Neuronal stem cell (in vitro differentiated cells): ENCODE measurements at regions not wholly inside any gene's neighbourhood (a gene's known extent, or its start where the extent isn't known, plus 50 kb on each side); places are given as distances from the start of the nearest gene placed in this dataset.
A peak's percentile ranks its signal among the peaks of the same experiment; 100 is the strongest.

Source experiments
- DNase-seq: peaks from one replicate; pipeline ENCODE4 v3.0.0-alpha.2; 2013; ENCODE audit warnings: low spot score
- H2AFZ ChIP-seq: one replicate; pipeline ENCODE4 v1.6.1; 2013; ENCODE audit warnings: mild to moderate bottlenecking, low read length, inconsistent platforms
- H2AK5ac ChIP-seq: 2 replicates; pipeline ENCODE4 v1.6.1; 2013; ENCODE audit warnings: low read depth, mild to moderate bottlenecking, inconsistent platforms, low read length, moderate library complexity, mixed read lengths
- H2BK120ac ChIP-seq: 2 replicates; pipeline ENCODE4 v1.6.1; 2013; ENCODE audit warnings: low read depth, mild to moderate bottlenecking, inconsistent platforms, low read length, moderate library complexity, mixed read lengths
- H2BK12ac ChIP-seq: one replicate; pipeline ENCODE4 v1.6.1; 2013; ENCODE audit warnings: low read length, inconsistent platforms
- H2BK15ac ChIP-seq: 2 replicates; pipeline ENCODE4 v1.6.1; 2013; ENCODE audit warnings: mild to moderate bottlenecking, low read length, inconsistent platforms, mixed read lengths
- H2BK5ac ChIP-seq: one replicate; pipeline ENCODE4 v1.6.1; 2013; ENCODE audit warnings: inconsistent platforms, mild to moderate bottlenecking, low read length, moderate library complexity
- H3K14ac ChIP-seq: one replicate; pipeline ENCODE4 v1.6.1; 2013; ENCODE audit warnings: low read length, inconsistent platforms
- H3K18ac ChIP-seq: 2 replicates; pipeline ENCODE4 v1.6.1; 2013; ENCODE audit warnings: low read length, inconsistent platforms
- H3K23ac ChIP-seq: 2 replicates; pipeline ENCODE4 v1.6.1; 2013; ENCODE audit warnings: low read depth, mild to moderate bottlenecking, mixed read lengths, low read length, inconsistent platforms; ENCODE audit not compliant: poor library complexity
- H3K27ac ChIP-seq: replicated peaks from 3 replicates; pipeline ENCODE4 v1.5.1; 2013; ENCODE audit warnings: low read length, inconsistent platforms
- H3K27me3 ChIP-seq, 3 experiments: 2 replicates each; pipeline ENCODE4 v1.6.1; 2013; ENCODE audit warnings: low read length in 3 of 3, mild to moderate bottlenecking in 2 of 3, inconsistent platforms in 1 of 3, low read depth in 1 of 3, mixed read lengths in 1 of 3, moderate library complexity in 1 of 3; ENCODE audit not compliant: control insufficient read depth in 3 of 3, insufficient read depth in 3 of 3
- H3K36me3 ChIP-seq, 2 donors: replicated peaks in 1 of 2; 2 replicates each; pipeline ENCODE4 v1.6.1; 2013; ENCODE audit warnings: low read length in 2 of 2; ENCODE audit not compliant: control insufficient read depth in 2 of 2, insufficient read depth in 2 of 2
- H3K4ac ChIP-seq: 2 replicates; pipeline ENCODE4 v1.6.1; 2013; ENCODE audit warnings: inconsistent platforms, mild to moderate bottlenecking, low read length, moderate library complexity
- H3K4me1 ChIP-seq, 2 donors: 1 replicate in 1 of 2; 2 replicates in 1 of 2; pipeline ENCODE4 v1.6.1; 2013; ENCODE audit warnings: low read length in 2 of 2, low read depth in 1 of 2; ENCODE audit not compliant: control insufficient read depth in 2 of 2, insufficient read depth in 1 of 2
- H3K4me2 ChIP-seq: one replicate; pipeline ENCODE4 v1.6.1; 2013; ENCODE audit warnings: mild to moderate bottlenecking, low read length, inconsistent platforms; ENCODE audit not compliant: insufficient read depth, poor library complexity, severe bottlenecking
- H3K4me3 ChIP-seq, 2 donors: 2 replicates each; pipeline ENCODE4 v1.5.1; 2013; ENCODE audit warnings: low read length in 2 of 2, mild to moderate bottlenecking in 2 of 2, inconsistent platforms in 1 of 2, moderate library complexity in 1 of 2
- H3K79me1 ChIP-seq: one replicate; pipeline ENCODE4 v1.6.1; 2013; ENCODE audit warnings: low read depth, mild to moderate bottlenecking, inconsistent platforms, low read length, moderate library complexity
- H3K9ac ChIP-seq: one replicate; pipeline ENCODE4 v1.6.1; 2013; ENCODE audit warnings: mild to moderate bottlenecking, low read depth, low read length, inconsistent platforms; ENCODE audit not compliant: poor library complexity
- H3K9me3 ChIP-seq, 2 donors: replicated peaks in 1 of 2; 2 replicates each; pipeline versions ENCODE3 to v1.6.1; 2013; ENCODE audit warnings: low read length in 2 of 2, mild to moderate bottlenecking in 2 of 2, inconsistent platforms in 1 of 2, low read depth in 1 of 2, mixed read lengths in 1 of 2, moderate library complexity in 1 of 2; ENCODE audit not compliant: control insufficient read depth in 2 of 2, insufficient read depth in 1 of 2
- H4K8ac ChIP-seq: one replicate; pipeline ENCODE4 v1.6.1; 2013; ENCODE audit warnings: low read depth, mild to moderate bottlenecking, inconsistent platforms, low read length, moderate library complexity
- H4K91ac ChIP-seq: one replicate; pipeline ENCODE4 v1.6.1; 2013; ENCODE audit warnings: low read length, low read depth, mild to moderate bottlenecking, inconsistent platforms; ENCODE audit not compliant: poor library complexity
- WGBS, 2 donors: extraction: QIAGEN DNeasy Blood & Tissue Kit; methylation state at CpG; one replicate each; pipeline ENCODE4 v1.1.7; 2013; ENCODE audit warnings: missing lambda C conversion rate in 2 of 2, mixed read lengths in 1 of 2; ENCODE audit not compliant: insufficient read length in 2 of 2, insufficient replicate concordance in 1 of 2; ENCODE audit errors: extremely low coverage in 2 of 2; 5-methylcytosine and 5-hydroxymethylcytosine counted together

DNA sequence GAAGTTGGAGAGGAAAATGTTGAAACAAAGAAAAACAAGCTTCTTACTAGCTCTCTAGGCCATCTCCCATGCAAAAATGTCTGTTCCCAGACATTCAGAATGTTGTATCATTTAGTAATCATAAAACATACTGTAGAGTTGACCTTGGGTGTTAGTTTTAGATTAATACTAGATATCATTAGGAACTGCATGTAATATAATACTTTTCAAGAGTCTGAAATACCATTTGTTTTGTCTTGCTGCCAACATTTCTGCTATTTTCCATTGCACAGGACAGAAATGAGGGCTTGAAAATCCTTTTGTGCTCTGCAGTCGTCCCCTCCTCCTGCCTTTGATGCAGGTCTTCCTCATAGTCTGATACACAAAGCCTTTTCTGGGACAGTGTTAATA, 89.5 kb upstream of the RBMS1 start:
- H2AFZ ChIP-seq = peak overlapping the region; percentile 70
- no peak overlapping the region for H2BK5ac ChIP-seq
- H3K9ac ChIP-seq = no peak overlapping the region
- H3K14ac ChIP-seq = no peak overlapping the region
- no peak overlapping the region for H3K18ac ChIP-seq
- H3K27me3 ChIP-seq = no peaks in the 10 kb centered on the region
- no peak overlapping the region for H3K4me3 ChIP-seq
- peaks cover 24 to 41% of the 10 kb centered on the region in 2 donors for H3K4me1 ChIP-seq
- peaks cover 0 to 5% of the 10 kb centered on the region in 2 donors for H3K9me3 ChIP-seq
- no peak overlapping the region for H4K91ac ChIP-seq
- no peak overlapping the region for H3K4ac ChIP-seq
- no peak overlapping the region for H2AK5ac ChIP-seq
- H2BK15ac ChIP-seq = no peak overlapping the region
- H3K23ac ChIP-seq = no peak overlapping the region
- H3K27ac ChIP-seq = peak overlapping the region; percentile 55
- no peak for DNase-seq
- no peaks in the 10 kb centered on the region for H3K79me1 ChIP-seq
- H4K8ac ChIP-seq = no peak overlapping the region
- no CpG with 5 or more reads among the region's 1 CpG for WGBS, 2 donors
- no peak overlapping the region for H3K4me2 ChIP-seq
- H2BK12ac ChIP-seq = no peak overlapping the region
- no peaks in the 10 kb centered on the region for H3K36me3 ChIP-seq
- H2BK120ac ChIP-seq = no peak overlapping the region

GRCh38 chr2:160583813-160584537, 90.4 kb upstream of the RBMS1 start:
- no CpG with 5 or more reads among the region's 8 CpGs for WGBS, 2 donors

GRCh38 chr2:160584972-160585494, 91.4 kb upstream of the RBMS1 start:
- no peak overlapping the region for H2BK120ac ChIP-seq
- H3K4me1 ChIP-seq = peaks cover 24 to 41% of the 10 kb centered on the region in 2 donors
- no peaks in the 10 kb centered on the region for H3K36me3 ChIP-seq
- DNase-seq = no peak
- H2BK15ac ChIP-seq = no peak overlapping the region
- H3K9me3 ChIP-seq = no peaks in the 10 kb centered on the region
- H3K4me3 ChIP-seq = no peak overlapping the region
- H4K91ac ChIP-seq = no peak overlapping the region
- no peak overlapping the region for H2AK5ac ChIP-seq
- H3K18ac ChIP-seq = no peak overlapping the region
- H3K27ac ChIP-seq = no peak overlapping the region
- H3K4me2 ChIP-seq = no peak overlapping the region
- peak overlapping the region; percentile 70 for H2AFZ ChIP-seq
- no peak overlapping the region for H2BK12ac ChIP-seq
- no peaks in the 10 kb centered on the region for H3K79me1 ChIP-seq
- H4K8ac ChIP-seq = no peak overlapping the region
- no peak overlapping the region for H2BK5ac ChIP-seq
- H3K23ac ChIP-seq = no peak overlapping the region
- no peaks in the 10 kb centered on the region for H3K27me3 ChIP-seq
- H3K4ac ChIP-seq = no peak overlapping the region
- no peak overlapping the region for H3K9ac ChIP-seq
- no peak overlapping the region for H3K14ac ChIP-seq

More at GRCh38 chr2:160583813-160584537, 90.4 kb upstream of the RBMS1 start:
- H2BK15ac ChIP-seq = no peak overlapping the region
- peaks cover 24 to 41% of the 10 kb centered on the region in 2 donors for H3K4me1 ChIP-seq
- H4K8ac ChIP-seq = no peak overlapping the region
- no peak overlapping the region for H2BK120ac ChIP-seq
- H3K27me3 ChIP-seq = no peaks in the 10 kb centered on the region
- no peak overlapping the region for H4K91ac ChIP-seq
- H3K9me3 ChIP-seq = no peaks in the 10 kb centered on the region
- no peak overlapping the region for H3K9ac ChIP-seq
- H3K27ac ChIP-seq = peak overlapping the region; percentile 48
- H2AFZ ChIP-seq = peak overlapping the region; percentile 70
- H3K79me1 ChIP-seq = no peaks in the 10 kb centered on the region
- no peak overlapping the region for H3K23ac ChIP-seq
- no peak overlapping the region for H2AK5ac ChIP-seq
- no peak overlapping the region for H3K4me3 ChIP-seq
- no peak overlapping the region for H2BK5ac ChIP-seq
- H3K4me2 ChIP-seq = no peak overlapping the region
- no peak overlapping the region for H2BK12ac ChIP-seq
- H3K4ac ChIP-seq = no peak overlapping the region
- no peaks in the 10 kb centered on the region for H3K36me3 ChIP-seq
- no peak overlapping the region for H3K14ac ChIP-seq
- DNase-seq = no peak
- peak overlapping the region; percentile 73 for H3K18ac ChIP-seq

DNA sequence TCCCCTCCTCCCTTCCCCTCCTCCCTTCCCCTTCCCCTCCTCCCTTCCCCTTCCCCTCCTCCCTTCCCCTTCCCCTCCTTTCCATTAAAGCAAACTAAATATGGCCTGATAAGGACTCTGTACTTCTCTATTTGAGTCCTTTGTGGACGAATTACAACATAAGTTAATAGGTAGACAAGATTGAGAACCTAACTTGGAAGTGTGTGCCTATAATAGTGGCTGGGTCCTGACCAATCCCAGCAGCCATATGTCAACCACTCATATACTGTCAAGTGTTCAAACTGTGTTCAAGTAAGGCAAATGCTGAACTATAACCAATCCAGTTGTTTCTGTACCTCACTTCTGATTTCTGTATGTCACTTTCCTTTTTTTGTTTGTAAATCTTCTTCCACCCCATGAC, 97.1 kb upstream of the RBMS1 start:
- H2BK15ac ChIP-seq = no peak overlapping the region
- no peaks in the 10 kb centered on the region for H3K79me1 ChIP-seq
- H3K27me3 ChIP-seq = no peaks in the 10 kb centered on the region
- no peak overlapping the region for H2AFZ ChIP-seq
- H3K14ac ChIP-seq = no peak overlapping the region
- H2AK5ac ChIP-seq = no peak overlapping the region
- DNase-seq = no peak
- peaks cover 0 to 3% of the 10 kb centered on the region in 2 donors for H3K4me1 ChIP-seq
- H3K18ac ChIP-seq = no peak overlapping the region
- no CpG with 5 or more reads among the region's 1 CpG for WGBS, 2 donors
- H2BK5ac ChIP-seq = no peak overlapping the region
- no peak overlapping the region for H3K4ac ChIP-seq
- H4K91ac ChIP-seq = no peak overlapping the region
- H3K23ac ChIP-seq = no peak overlapping the region
- no peak overlapping the region for H3K4me3 ChIP-seq
- H3K4me2 ChIP-seq = no peak overlapping the region
- H2BK120ac ChIP-seq = no peak overlapping the region
- H3K9ac ChIP-seq = no peak overlapping the region
- H3K9me3 ChIP-seq = no peaks in the 10 kb centered on the region
- H3K36me3 ChIP-seq = no peaks in the 10 kb centered on the region
- H3K27ac ChIP-seq = no peak overlapping the region
- no peak overlapping the region for H2BK12ac ChIP-seq
- H4K8ac ChIP-seq = no peak overlapping the region
